Medulla oblongata (tissue), 1 donor: ENCODE measurements at regions not wholly inside any gene's neighbourhood (a gene's known extent, or its start where the extent isn't known, plus 50 kb on each side); places are given as distances from the start of the nearest gene placed in this dataset.
"Not testable (repeated sequence)": the region's sequence is repeated elsewhere in the genome, so short reads cannot be mapped to it uniquely, and the experiment has no call there.

Experiments
- DNase-seq: peaks from one replicate; pipeline ENCODE4 v3.0.0-alpha.2; 2015; ENCODE audit errors: extremely low spot score

- DNase-seq = no peak
Observed at GRCh38 chr9:1870915-1871314, 144.2 kb upstream of the SMARCA2 start.

GRCh38 chr9:1871626-1872419, 143.3 kb upstream of the SMARCA2 start:
- no peak for DNase-seq

- DNase-seq = no peak
Observed at GRCh38 chr9:1875251-1875851, 139.8 kb upstream of the SMARCA2 start.

- no peak for DNase-seq
Observed at GRCh38 chr9:1875921-1876448, 139.2 kb upstream of the SMARCA2 start.

GRCh38 chr9:1876891-1877496, 138.2 kb upstream of the SMARCA2 start:
- no peak for DNase-seq

- DNase-seq = no peak
Observed at GRCh38 chr9:1877951-1878350, 137.2 kb upstream of the SMARCA2 start.

- no peak for DNase-seq
Observed at GRCh38 chr9:1878811-1879210, 136.3 kb upstream of the SMARCA2 start.

- no peak for DNase-seq
Observed at GRCh38 chr9:1879501-1879900, 135.6 kb upstream of the SMARCA2 start.

- no peak for DNase-seq
Observed at GRCh38 chr9:1880038-1880565, 135.0 kb upstream of the SMARCA2 start.

- DNase-seq = no peak
Observed at GRCh38 chr9:1881708-1882295, 133.3 kb upstream of the SMARCA2 start.

GRCh38 chr9:1882711-1883403, 132.3 kb upstream of the SMARCA2 start:
- no peak for DNase-seq

- DNase-seq = no peak
Observed at GRCh38 chr9:1890201-1890600, 124.9 kb upstream of the SMARCA2 start.

GRCh38 chr9:1890816-1891215, 124.3 kb upstream of the SMARCA2 start:
- no peak for DNase-seq

GRCh38 chr9:1903080-1903704, 112.0 kb upstream of the SMARCA2 start:
- DNase-seq = not testable (repeated sequence)

GRCh38 chr9:1907465-1907864, 107.7 kb upstream of the SMARCA2 start:
- DNase-seq = no peak

- no peak for DNase-seq
Observed at GRCh38 chr9:1909322-1909721, 105.8 kb upstream of the SMARCA2 start.

- no peak for DNase-seq
Observed at GRCh38 chr9:1910269-1910811, 104.8 kb upstream of the SMARCA2 start.

- no peak for DNase-seq
Observed at GRCh38 chr9:1913631-1914330, 101.4 kb upstream of the SMARCA2 start.

- DNase-seq = no peak
Observed at GRCh38 chr9:1916095-1916494, 99.1 kb upstream of the SMARCA2 start.

- DNase-seq = no peak
Observed at GRCh38 chr9:1916655-1917054, 98.5 kb upstream of the SMARCA2 start.
